CD8-positive, alpha-beta memory T cell (primary cell): ENCODE measurements at regions not wholly inside any gene's neighbourhood (a gene's known extent, or its start where the extent isn't known, plus 50 kb on each side); places are given as distances from the start of the nearest gene placed in this dataset.
"Not testable (repeated sequence)": the region's sequence is repeated elsewhere in the genome, so short reads cannot be mapped to it uniquely, and the experiment has no call there.

Experiments used
- CTCF ChIA-PET: fragments of 350-600 bp; sonication (Branson Sonifier 250); formaldehyde crosslinking; loops from one replicate; lab custom pipeline; 2021; ENCODE audit warnings: antibody characterized with exemption; lab: Charles Lee
- POLR2A ChIA-PET: fragments of 350-600 bp; sonication (Branson Sonifier 250); formaldehyde crosslinking; loops from one replicate; lab custom pipeline; 2021; ENCODE audit warnings: antibody characterized with exemption; lab: Charles Lee
- DNase-seq, 5 donors: peaks; one replicate each; pipeline versions ENCODE4 v3.0.0 to v3.0.0-alpha.2; 2020 to 2022; ENCODE audit warnings: mixed read lengths in 1 of 5
- H3K27ac ChIP-seq: one replicate; pipeline ENCODE4 v1.7.0; 2013; ENCODE audit warnings: low read depth, mild to moderate bottlenecking, low read length, moderate library complexity
- H3K27me3 ChIP-seq: 2 replicates; pipeline ENCODE4 v1.7.0; 2013; ENCODE audit warnings: low read length, mild to moderate bottlenecking; ENCODE audit not compliant: insufficient read depth, poor library complexity, severe bottlenecking
- H3K36me3 ChIP-seq: 2 replicates; pipeline ENCODE4 v1.7.0; 2013; ENCODE audit warnings: mild to moderate bottlenecking, low read length, moderate library complexity; ENCODE audit not compliant: insufficient read depth
- H3K4me1 ChIP-seq: 2 replicates; pipeline ENCODE4 v1.7.0; 2013; ENCODE audit warnings: mild to moderate bottlenecking, low read length, moderate library complexity; ENCODE audit not compliant: insufficient read depth
- H3K4me3 ChIP-seq: 2 replicates; pipeline ENCODE4 v1.7.0; 2013; ENCODE audit warnings: mild to moderate bottlenecking, low read length
- H3K9me3 ChIP-seq: 2 replicates; pipeline ENCODE4 v1.7.0; 2013; ENCODE audit warnings: mild to moderate bottlenecking, low read length
- H3K27ac Mint-ChIP-seq, 8 donors: one replicate each; pipeline ENCODE4 v1.8.0; 2020 to 2021; ENCODE audit warnings: mixed read lengths in 8 of 8, mild to moderate bottlenecking in 6 of 8, inconsistent platforms in 3 of 8, moderate library complexity in 3 of 8
- H3K27me3 Mint-ChIP-seq, 2 donors: one replicate each; pipeline ENCODE4 v1.8.0; 2020 to 2021; ENCODE audit warnings: mixed read lengths in 2 of 2, mild to moderate bottlenecking in 1 of 2, moderate library complexity in 1 of 2
- H3K36me3 Mint-ChIP-seq, 3 donors: one replicate each; pipeline ENCODE4 v1.8.0; 2020 to 2021; ENCODE audit warnings: mixed read lengths in 3 of 3, inconsistent platforms in 1 of 3, mild to moderate bottlenecking in 1 of 3
- H3K4me1 Mint-ChIP-seq, 3 donors: one replicate each; pipeline ENCODE4 v1.8.0; 2020 to 2021; ENCODE audit warnings: mixed read lengths in 3 of 3, inconsistent platforms in 1 of 3, mild to moderate bottlenecking in 1 of 3
- H3K4me3 Mint-ChIP-seq, 7 donors: one replicate each; pipeline ENCODE4 v1.8.0; 2020 to 2021; ENCODE audit warnings: mixed read lengths in 7 of 7, mild to moderate bottlenecking in 6 of 7, moderate library complexity in 4 of 7, inconsistent platforms in 2 of 7
- H3K9me3 Mint-ChIP-seq, 5 donors: one replicate each; pipeline ENCODE4 v1.8.0; 2020 to 2022; ENCODE audit warnings: mixed read lengths in 5 of 5, mild to moderate bottlenecking in 3 of 5, moderate library complexity in 2 of 5, inconsistent platforms in 1 of 5

DNA sequence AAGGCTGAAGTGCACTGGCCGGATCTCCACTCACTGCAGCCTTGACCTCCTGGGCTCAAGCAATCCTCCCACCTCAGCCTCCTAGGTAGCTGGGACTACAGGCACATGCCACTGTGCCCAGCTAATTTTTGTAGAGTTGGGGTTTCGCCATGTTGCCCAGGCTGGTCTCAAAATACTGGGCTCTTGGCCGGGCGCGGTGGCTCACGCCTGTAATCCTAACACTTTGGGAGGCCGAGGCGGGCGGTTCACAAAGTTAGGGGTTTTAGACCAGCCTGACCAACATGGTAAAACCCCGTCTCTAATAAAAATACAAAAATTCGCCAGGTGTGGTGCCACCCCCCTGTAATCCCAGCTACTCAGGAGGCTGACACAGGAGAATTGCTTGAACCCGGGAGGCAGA is 210.2 kb upstream of the ANKRD50 start:
- H3K4me1 ChIP-seq, H3K27ac Mint-ChIP-seq, H3K27me3 Mint-ChIP-seq, H3K36me3 ChIP-seq, H3K4me1 Mint-ChIP-seq, H3K9me3 ChIP-seq, POLR2A ChIA-PET, DNase-seq, H3K36me3 Mint-ChIP-seq, H3K4me3 Mint-ChIP-seq, H3K4me3 ChIP-seq, H3K9me3 Mint-ChIP-seq, H3K27me3 ChIP-seq, CTCF ChIA-PET, H3K27ac ChIP-seq: not testable (repeated sequence)

DNA sequence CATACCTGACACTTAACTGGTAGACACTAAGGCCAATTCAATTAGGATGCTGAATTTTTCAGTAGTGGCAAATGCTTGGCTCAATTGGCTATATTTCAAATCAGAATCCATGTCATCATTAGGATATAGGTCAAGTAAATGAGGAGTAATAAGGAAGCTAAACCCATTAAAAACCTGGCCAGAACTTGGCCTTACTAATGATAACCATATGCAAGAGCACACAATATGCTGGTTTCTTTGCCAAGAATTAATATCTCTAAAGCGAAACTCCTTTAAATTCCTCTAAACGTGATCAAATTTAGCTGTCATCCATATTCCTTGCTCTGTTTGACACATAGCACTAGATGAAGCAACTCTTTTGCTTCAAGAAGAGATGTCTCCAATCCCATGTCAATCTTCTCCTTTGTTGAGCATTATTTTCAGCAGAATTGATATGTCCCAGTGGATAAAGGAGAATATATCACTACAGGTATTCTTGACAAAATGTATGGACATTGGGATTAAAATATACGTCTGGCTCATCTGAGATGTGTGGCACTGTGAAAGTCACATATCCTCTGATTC is 206.1 kb upstream of the ANKRD50 start:
- Histone ChIP-seq H3K27ac (no peak overlapping the region), H3K4me3 (no peak overlapping the region), H3K27me3 (no peaks in the 10 kb centered on the region), H3K36me3 (no peaks in the 10 kb centered on the region), H3K4me1 (no peaks in the 10 kb centered on the region), H3K9me3 (no peaks in the 10 kb centered on the region)
- no peaks in the 10 kb centered on the region for H3K36me3 Mint-ChIP-seq
- no peak for DNase-seq
- no peak overlapping the region for H3K4me3 Mint-ChIP-seq
- peaks cover 2 to 14% (median 5%) of the 10 kb centered on the region in 5 donors for H3K9me3 Mint-ChIP-seq
- H3K27ac Mint-ChIP-seq = no peak overlapping the region
- no peaks in the 10 kb centered on the region for H3K4me1 Mint-ChIP-seq
- CTCF ChIA-PET = interaction anchor here (1.0 kb wide), 1 partner anchor 10 kb away, joined by 3 read pairs; no protein-coding TSS in a partner anchor
- POLR2A ChIA-PET = no interaction called here
- H3K27me3 Mint-ChIP-seq = no peaks in the 10 kb centered on the region

DNA sequence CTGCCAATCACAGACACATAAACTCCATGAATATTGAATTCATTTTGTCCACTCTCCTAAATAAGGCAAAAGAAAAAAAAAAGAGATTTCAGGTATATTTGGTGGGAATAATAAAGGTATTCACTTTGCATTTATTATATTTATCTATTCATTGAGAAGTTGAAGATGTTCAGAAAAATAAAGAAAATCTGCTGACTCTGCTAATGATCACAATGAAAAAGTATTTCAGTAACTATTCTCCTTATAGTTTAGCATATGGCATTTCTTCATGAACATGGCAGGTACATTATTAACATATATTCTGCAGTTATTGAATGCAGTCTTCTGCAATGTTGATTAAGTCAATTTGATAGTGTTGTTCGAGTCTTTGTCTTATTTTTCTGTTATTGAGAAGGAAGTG is 202.5 kb upstream of the ANKRD50 start:
- H3K4me3 Mint-ChIP-seq = no peak overlapping the region
- no peaks in the 10 kb centered on the region for H3K36me3 Mint-ChIP-seq
- no peaks in the 10 kb centered on the region for H3K27me3 Mint-ChIP-seq
- H3K9me3 Mint-ChIP-seq = peaks cover 13 to 28% (median 17%) of the 10 kb centered on the region in 5 donors
- ChIA-PET CTCF (no interaction called here), POLR2A (no interaction called here)
- no peak for DNase-seq
- Histone ChIP-seq H3K9me3 (no peaks in the 10 kb centered on the region), H3K4me3 (no peak overlapping the region), H3K27me3 (no peaks in the 10 kb centered on the region), H3K4me1 (no peaks in the 10 kb centered on the region), H3K36me3 (no peaks in the 10 kb centered on the region), H3K27ac (no peak overlapping the region)
- H3K4me1 Mint-ChIP-seq = no peaks in the 10 kb centered on the region
- no peak overlapping the region for H3K27ac Mint-ChIP-seq

DNA sequence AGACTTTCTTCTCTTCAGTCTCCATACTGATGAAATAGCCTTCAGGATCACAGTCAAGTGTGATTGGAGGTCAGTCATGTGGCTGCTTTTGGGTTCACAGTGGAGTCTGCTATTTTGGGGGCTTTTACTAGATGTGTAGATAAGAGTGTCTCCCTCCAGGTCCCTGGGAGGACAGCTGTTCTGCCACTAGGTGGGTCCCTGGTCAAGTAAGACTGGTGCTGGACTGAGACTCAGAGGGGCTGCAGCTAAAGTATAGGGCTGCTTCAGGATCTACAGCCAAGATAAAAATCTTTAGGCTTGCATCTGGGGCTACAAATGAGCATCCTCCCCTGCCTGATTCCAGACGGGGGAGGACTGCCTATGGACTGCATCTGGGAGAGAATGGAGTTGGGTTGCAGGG is 200.7 kb upstream of the ANKRD50 start:
- peaks cover 13 to 33% (median 17%) of the 10 kb centered on the region in 5 donors for H3K9me3 Mint-ChIP-seq
- Histone ChIP-seq H3K4me3 (no peak overlapping the region), H3K27ac (no peak overlapping the region), H3K27me3 (no peaks in the 10 kb centered on the region), H3K4me1 (no peaks in the 10 kb centered on the region), H3K9me3 (no peaks in the 10 kb centered on the region), H3K36me3 (no peaks in the 10 kb centered on the region)
- no peak overlapping the region for H3K4me3 Mint-ChIP-seq
- ChIA-PET CTCF (no interaction called here), POLR2A (no interaction called here)
- no peaks in the 10 kb centered on the region for H3K36me3 Mint-ChIP-seq
- H3K27me3 Mint-ChIP-seq = no peaks in the 10 kb centered on the region
- DNase-seq = no peak
- no peak overlapping the region for H3K27ac Mint-ChIP-seq
- no peaks in the 10 kb centered on the region for H3K4me1 Mint-ChIP-seq

DNA sequence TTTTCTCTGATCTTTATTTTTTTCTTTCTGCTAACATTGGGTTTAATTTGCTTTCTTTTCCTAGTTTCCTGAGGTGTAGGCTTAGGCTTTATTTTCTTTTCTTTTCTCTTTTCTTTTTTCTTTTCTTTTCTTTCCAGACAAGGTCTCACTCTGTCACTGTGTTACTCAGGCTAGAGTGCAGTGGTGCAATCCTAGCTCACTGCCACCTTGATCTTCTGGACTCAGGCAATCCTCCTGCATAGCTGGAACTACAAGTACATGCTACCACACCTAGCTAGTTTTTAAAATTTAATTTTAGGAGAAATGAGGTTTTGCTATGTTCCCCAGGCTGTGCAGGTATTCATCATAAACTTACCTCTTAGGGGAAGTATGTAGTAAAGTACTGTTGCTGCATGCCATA is 197.8 kb upstream of the ANKRD50 start:
- Mint-ChIP-seq H3K4me3 (no peak overlapping the region), H3K27ac (no peak overlapping the region), H3K9me3 (peaks cover 9 to 32% (median 14%) of the 10 kb centered on the region in 5 donors), H3K4me1 (no peaks in the 10 kb centered on the region), H3K27me3 (no peaks in the 10 kb centered on the region), H3K36me3 (no peaks in the 10 kb centered on the region)
- Histone ChIP-seq H3K36me3 (no peaks in the 10 kb centered on the region), H3K9me3 (no peaks in the 10 kb centered on the region), H3K4me1 (no peaks in the 10 kb centered on the region), H3K4me3 (no peak overlapping the region), H3K27me3 (no peaks in the 10 kb centered on the region), H3K27ac (no peak overlapping the region)
- no peak for DNase-seq
- ChIA-PET POLR2A (no interaction called here), CTCF (no interaction called here)

DNA sequence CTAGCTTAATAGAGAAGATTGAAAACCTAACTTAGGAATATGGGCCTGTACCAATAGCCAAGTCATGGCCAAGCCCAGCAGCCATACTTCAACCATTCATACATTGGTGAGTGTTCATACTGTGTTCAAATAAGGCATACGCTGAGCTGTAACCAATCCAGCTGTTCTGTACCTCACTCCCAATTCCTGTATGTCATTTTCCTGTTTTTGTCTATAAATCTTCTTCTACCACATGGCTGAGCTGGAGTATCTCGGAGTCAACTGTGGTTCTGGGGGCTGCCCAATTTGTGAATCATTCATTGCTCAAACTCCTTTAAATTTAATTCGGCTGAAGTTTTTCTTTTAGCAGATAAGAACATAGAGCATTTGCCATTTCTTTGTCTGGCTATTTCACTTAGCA is 195.3 kb upstream of the ANKRD50 start:
- Histone ChIP-seq H3K4me3 (no peak overlapping the region), H3K27ac (no peak overlapping the region), H3K27me3 (no peaks in the 10 kb centered on the region), H3K36me3 (no peaks in the 10 kb centered on the region), H3K9me3 (no peaks in the 10 kb centered on the region), H3K4me1 (no peaks in the 10 kb centered on the region)
- Mint-ChIP-seq H3K4me3 (no peak overlapping the region), H3K27ac (no peak overlapping the region), H3K9me3 (peaks cover 9 to 24% (median 10%) of the 10 kb centered on the region in 5 donors), H3K27me3 (no peaks in the 10 kb centered on the region), H3K36me3 (no peaks in the 10 kb centered on the region), H3K4me1 (no peaks in the 10 kb centered on the region)
- ChIA-PET CTCF (no interaction called here), POLR2A (no interaction called here)
- no peak for DNase-seq

DNA sequence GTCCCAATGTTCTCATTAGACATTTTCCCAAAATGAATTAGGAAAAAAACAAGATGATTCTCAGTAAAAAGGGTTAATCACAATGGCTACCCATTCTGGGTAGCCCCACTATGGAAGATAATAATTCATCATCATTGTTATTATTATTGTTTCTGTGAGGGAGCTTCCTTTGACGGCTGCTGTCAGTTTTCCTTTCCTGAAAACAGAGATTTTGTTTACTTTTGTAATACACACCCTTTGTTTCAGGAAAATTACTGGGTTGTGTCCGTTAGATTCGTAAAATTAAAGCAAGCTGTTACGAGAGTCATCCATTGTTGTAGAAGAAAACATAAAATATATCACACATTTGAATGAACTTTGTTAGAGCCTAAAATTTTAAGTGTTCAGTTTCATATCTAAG is 192.9 kb upstream of the ANKRD50 start:
- no peak overlapping the region for H3K4me3 ChIP-seq
- H3K36me3 Mint-ChIP-seq = no peaks in the 10 kb centered on the region
- no peak overlapping the region for H3K27ac ChIP-seq
- H3K36me3 ChIP-seq = no peaks in the 10 kb centered on the region
- no peak overlapping the region for H3K4me3 Mint-ChIP-seq
- CTCF ChIA-PET = no interaction called here
- H3K4me1 ChIP-seq = no peaks in the 10 kb centered on the region
- no peaks in the 10 kb centered on the region for H3K4me1 Mint-ChIP-seq
- H3K27me3 ChIP-seq = no peaks in the 10 kb centered on the region
- no peaks in the 10 kb centered on the region for H3K9me3 ChIP-seq
- no peak for DNase-seq
- no peak overlapping the region for H3K27ac Mint-ChIP-seq
- POLR2A ChIA-PET = no interaction called here
- H3K27me3 Mint-ChIP-seq = no peaks in the 10 kb centered on the region
- peaks cover 0 to 16% (median 0%) of the 10 kb centered on the region in 5 donors for H3K9me3 Mint-ChIP-seq

DNA sequence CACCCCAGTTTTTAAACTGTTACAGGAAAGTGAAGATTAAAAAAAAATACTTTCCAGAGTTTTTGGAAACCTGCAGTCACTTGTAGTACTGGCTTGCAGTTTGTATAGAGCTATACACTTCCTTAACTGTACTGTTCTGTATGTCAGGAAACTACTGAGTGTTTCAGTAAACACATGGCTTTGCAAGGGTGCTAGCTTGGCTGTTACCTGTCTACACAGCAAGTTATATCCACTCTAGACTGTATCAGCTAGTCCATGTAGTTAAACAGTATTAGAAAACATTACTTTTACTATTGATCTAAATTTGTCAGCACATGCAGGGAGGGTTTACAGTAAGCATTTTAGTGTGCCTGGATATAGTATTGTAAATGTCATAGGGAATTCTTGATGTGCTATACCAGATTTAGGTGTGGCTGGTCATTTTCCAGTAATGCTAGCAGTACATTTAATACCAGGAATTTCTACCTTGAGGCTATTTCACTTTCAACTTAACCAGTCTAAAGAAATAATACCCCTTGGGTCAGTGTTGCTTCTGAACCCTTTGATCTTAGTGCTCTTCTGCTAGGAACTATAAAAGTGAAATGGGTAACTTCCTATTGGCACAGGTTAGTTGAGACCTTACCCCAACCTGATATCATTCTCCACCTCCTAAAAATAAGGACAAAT is 192.3 kb upstream of the ANKRD50 start:
- Mint-ChIP-seq H3K4me1 (no peaks in the 10 kb centered on the region), H3K27ac (no peak overlapping the region), H3K9me3 (peaks cover 0 to 16% (median 0%) of the 10 kb centered on the region in 5 donors), H3K4me3 (no peak overlapping the region), H3K27me3 (no peaks in the 10 kb centered on the region), H3K36me3 (no peaks in the 10 kb centered on the region)
- Histone ChIP-seq H3K4me3 (no peak overlapping the region), H3K36me3 (no peaks in the 10 kb centered on the region), H3K9me3 (no peaks in the 10 kb centered on the region), H3K27ac (no peak overlapping the region), H3K4me1 (no peaks in the 10 kb centered on the region), H3K27me3 (no peaks in the 10 kb centered on the region)
- CTCF ChIA-PET = no interaction called here
- POLR2A ChIA-PET = no interaction called here
- no peak for DNase-seq
